GM12892 (cell line): ENCODE measurements at regions not wholly inside any gene's neighbourhood (a gene's known extent, or its start where the extent isn't known, plus 50 kb on each side); places are given as distances from the start of the nearest gene placed in this dataset.

Experiments
- POLR2AphosphoS5 ChIP-seq: IDR thresholded peaks from 2 replicates; pipeline ENCODE4 v1.6.1; 2011; ENCODE audit warnings: low read depth, low read length, control low read depth
- TAF1 ChIP-seq: IDR thresholded peaks from 2 replicates; pipeline ENCODE4 v1.6.1; 2011; ENCODE audit warnings: low read depth, mild to moderate bottlenecking, control low read depth, low read length, borderline replicate concordance

- TF ChIP-seq POLR2AphosphoS5, result no peak
- no peak for TF ChIP-seq TAF1
These were observed 75.0 kb upstream of the PITX1 start for GRCh38 chr5:135108992-135109391.
